HG02885 (cell line): ENCODE measurements at regions not wholly inside any gene's neighbourhood (a gene's known extent, or its start where the extent isn't known, plus 50 kb on each side); places are given as distances from the start of the nearest gene placed in this dataset.
"Not testable (repeated sequence)": the region's sequence is repeated elsewhere in the genome, so short reads cannot be mapped to it uniquely, and the experiment has no call there.

ENCODE experiments used
- ATAC-seq: cut with Tn5 transposase; IDR thresholded peaks from one replicate; pipeline ENCODE4 v1.9.1; 2021; ENCODE audit warnings: mild to moderate bottlenecking; ENCODE audit not compliant: unreplicated experiment, poor library complexity

- no peak for ATAC-seq
Observed at GRCh38 chr10:86579883-86580520, 58.4 kb upstream of the WAPL start.

DNA sequence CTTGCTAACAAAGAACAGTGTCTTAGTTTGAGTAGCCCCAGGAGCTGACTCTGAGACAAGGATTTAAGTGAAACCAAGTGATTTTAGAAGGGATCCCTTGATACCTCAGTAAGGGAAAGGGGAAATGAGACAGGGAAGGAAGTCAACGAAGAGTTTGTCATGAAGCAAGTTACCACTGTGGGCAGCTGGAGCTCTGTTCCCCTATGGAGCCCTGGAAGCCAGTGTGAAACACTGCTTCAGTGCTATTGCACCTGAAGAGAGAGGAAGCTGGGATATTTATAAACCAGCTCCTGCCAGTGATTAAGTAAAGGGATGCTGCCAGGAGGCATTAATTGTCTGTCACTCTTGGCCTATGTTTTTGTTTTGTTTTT is 58.9 kb upstream of the WAPL start:
- no peak for ATAC-seq

DNA sequence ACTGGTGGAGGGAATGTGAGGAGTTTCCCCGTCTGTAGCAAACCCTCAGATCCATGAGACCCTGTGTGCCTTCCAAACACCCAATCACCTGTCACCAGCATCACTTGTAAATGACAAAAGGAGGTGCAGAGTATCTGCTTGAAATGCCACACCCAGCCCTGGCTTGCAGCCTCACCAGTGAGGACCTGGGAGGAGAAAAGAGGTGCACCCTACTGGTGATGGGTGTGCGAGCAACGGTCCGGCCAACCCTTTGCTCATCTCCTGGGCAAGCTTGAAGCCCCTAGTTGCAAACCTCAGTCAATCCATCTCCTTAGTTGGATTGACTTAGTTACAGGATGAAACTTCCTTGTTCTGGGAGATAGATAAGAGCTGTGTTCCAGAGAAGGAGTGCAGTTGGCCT is 62.4 kb upstream of the WAPL start:
- ATAC-seq, result peak; percentile 85

- ATAC-seq, result peak; percentile 89
Observed at GRCh38 chr10:86585037-86585929, 63.7 kb upstream of the WAPL start.

DNA sequence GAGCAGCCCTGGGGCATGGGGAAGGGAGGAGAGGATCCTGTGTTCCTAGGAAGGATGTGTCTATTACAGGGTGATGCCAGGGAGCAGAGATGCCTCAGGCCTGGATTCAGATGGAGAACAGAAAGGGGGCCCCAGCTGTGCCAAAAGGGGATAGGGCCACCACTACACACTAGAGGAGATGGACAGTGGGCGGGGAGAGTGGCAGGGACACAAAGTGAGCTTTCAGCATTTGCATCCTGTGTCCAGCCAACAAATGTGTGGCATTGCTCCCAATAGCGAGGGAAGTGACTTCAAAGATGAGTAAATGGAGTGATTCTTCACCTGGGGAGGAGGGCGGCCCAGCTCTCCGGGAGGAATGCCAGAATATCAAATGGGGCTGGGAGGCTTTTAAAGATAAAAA is 64.9 kb upstream of the WAPL start:
- ATAC-seq, result no peak

- ATAC-seq, result not testable (repeated sequence)
Observed at GRCh38 chr10:86588781-86589180, 65.6 kb upstream of the OPN4 start.

GRCh38 chr10:86591436-86591835 is 62.9 kb upstream of the OPN4 start:
- no peak for ATAC-seq

DNA sequence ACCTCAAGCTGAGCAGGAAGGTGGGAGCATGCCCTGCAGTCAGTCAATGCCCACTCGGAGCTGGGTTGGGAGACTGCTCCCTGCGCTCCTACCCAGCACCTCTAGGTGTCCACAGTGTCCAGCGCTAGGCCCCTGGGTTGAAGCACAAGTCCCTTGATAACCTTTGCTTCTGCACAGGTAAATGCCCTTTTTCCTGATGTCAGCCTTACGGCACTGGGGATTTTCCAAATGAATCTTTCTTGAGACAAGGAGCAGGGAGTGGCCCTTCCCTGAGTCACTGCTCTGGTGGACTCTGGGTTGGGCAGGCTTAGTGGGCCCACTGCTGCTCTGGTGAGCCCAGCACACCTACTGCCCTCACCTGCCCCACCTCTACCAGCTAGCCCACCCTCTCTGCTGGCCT is 61.9 kb upstream of the OPN4 start:
- ATAC-seq, result no peak

DNA sequence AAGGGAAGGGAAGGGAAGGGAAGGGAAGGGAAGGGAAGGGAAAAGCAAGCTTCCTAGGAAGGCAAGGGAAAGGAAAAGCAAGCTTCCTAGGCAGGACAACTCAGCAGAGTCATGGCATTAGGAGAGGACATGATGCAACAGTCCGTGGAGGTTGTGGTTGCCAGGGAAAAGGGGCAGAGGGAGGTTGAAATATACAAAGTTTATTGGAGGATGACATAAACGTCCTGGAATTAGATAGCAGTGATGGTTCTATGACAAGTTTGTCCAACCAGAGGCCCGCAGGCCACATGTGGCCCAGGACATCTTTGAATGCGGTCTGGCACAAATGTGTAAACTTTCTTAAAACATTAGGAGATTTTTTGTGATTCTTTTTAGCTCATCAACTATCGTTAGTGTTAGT is 59.8 kb upstream of the OPN4 start:
- ATAC-seq, result no peak

DNA sequence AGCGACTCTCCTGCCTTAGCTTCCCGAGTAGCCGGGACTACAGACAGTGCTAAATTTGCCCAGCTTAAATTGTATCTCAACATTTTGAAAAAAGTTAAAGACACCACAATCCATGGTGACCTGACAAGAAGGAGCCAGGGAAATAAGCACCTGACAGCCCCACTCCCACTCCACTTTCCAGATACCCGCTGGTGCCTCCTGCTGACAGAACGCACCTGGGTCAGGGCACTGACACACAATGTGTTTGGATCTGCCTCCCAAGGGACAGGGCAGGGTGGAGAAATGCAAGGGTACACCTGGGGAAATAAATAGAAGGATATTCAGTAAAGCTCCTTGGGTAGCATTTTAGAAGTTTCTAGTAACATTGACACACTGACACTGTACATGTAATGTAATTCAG is 58.9 kb upstream of the OPN4 start:
- ATAC-seq, result no peak

DNA sequence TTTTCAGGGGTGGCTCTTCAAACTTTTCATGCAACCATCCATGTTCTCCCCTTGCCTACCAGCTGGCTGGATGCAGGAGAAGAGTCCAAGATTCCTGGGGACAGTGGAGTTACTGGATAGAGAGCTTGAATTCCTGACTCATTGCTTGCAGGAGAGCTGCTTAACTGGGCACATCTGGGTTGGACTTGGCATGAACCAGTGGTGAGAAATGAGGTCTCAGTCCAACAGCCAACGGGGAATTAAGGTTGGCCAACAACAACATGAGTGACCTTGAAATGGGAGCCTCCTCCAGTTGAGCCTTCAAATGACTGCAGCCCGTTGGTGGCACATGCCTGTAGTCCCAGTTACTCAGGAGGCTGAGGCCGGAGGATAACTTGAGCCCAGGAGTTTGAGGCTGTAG is 58.1 kb upstream of the OPN4 start:
- no peak for ATAC-seq

DNA sequence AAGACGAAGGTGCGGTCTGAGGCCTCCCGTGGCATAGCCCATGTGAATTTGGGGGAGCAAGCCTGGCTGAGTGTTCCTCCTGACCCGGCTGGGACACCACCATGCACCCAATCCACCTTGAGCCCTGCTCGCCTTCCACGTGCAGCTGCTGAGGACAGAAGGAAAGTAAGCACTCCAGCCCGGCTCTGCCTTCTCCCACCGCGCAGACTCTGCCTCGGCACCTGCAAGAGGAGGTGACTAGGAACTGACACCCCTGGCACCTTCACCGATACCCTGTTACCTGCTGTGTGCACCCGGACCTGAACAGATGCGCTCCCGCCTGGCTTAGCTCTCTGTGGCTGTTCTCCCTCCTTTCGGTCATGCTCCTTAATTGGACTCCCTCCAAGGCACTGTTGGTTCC is 57.0 kb upstream of the OPN4 start:
- ATAC-seq, result no peak

DNA sequence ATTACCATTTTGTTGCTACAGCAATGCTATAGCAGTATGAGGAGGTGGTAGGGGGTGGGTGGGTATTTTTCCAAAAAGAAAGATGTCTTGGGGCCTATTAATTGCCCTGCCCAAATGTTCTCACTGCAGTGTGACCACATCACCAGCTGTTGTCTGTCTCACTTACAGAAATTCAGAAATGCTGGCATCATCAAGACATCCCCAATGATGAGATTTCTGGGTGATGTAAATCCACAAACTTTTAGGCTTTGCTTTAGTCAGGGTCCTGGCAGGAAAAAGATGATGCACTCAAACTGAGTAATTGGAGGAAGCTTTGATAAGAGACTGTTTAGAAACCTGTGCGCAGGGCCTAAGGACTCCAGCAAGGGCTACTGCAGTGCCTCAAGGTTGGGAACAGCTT is 56.2 kb upstream of the OPN4 start:
- no peak for ATAC-seq

DNA sequence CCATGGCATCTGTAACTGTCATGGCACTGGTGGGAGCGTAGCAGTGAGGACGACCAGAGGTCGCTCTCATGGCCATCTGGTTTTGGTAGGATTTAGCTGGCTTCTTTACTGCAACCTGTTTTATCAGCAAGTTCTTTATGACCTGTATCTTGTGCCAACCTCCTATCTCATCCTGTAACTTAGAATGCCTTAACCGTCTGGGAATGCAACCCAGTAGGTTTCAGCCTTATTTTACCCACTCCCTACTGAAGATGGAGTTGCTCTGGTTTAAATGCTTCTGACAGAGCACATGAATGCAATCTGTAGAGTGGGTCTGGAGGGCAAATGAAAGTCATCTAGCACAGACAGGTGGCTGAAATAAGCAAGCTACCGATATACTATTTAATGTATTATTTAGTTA is 55.3 kb upstream of the OPN4 start:
- no peak for ATAC-seq

DNA sequence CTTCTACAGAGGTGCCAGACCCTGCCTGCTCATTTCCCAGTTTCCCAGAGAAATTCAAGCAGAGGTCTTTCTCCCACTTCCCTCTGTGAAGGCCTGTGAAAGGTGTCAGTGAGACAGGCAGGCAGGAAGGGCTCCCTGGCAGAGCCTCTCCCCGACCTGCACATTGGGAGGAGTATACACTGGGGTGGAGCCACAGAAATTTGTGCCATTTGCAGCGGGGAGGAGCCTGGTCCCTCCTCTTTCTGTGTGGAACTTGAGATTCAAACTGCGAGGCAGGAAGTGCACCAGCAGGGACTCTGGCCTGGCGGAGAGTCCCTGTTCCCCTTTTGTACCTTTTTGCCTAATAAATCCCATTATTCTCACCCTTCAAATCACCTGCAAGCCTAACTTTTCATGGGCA is 54.6 kb upstream of the OPN4 start:
- ATAC-seq, result peak; percentile 69

- no peak for ATAC-seq
Observed at GRCh38 chr10:86600296-86600695, 54.1 kb upstream of the OPN4 start.

DNA sequence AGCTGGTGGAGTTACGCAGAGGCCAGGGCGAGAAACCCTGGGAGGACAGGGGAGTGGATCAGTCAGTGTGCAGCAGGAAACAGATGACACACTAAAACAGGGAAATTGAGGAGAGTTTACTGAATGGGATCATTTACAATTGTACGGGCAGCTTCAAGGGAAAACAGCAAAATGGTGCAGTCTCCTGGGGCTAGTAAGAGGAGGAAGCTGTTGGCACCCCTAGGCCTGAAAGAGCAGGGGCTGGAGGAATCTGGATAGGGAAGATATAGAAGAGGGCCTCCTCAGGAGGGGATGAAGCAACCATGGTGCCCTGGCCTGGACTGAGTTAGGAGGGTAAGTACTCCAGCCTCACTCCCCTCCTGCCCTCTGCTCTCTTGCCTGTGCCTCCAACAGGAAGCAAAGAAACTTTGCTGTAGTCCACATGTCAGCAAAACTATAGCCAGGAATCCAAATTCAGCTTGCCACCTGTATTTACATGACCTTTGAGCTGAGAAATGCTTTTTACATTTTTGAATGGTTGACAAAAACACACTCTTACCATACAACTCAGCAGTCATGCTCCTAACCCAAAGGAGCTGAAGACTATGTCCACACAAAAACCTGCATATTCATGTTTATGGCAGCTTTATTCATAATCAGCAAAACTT is 52.3 kb upstream of the OPN4 start:
- ATAC-seq, result no peak

- no peak for ATAC-seq
Observed at GRCh38 chr10:86603256-86603655, 51.1 kb upstream of the OPN4 start.
